ENCODE measurements at regions not wholly inside any gene's neighbourhood (a gene's known extent, or its start where the extent isn't known, plus 50 kb on each side); places are given as distances from the start of the nearest gene placed in this dataset.

GRCh38 chr10:120278069-120278468 is 179.0 kb upstream of the PLPP4 start:
- Histone ChIP-seq H3K9me3 (ENCODE audit: control extremely low read depth in 1 of 3, control insufficient read depth in 2 of 3, insufficient read depth in 1 of 3, low read length in 2 of 3) (peaks cover 0 to 3% (median 0%) of the 10 kb centered on the region in 3 donors), H3K27ac (ENCODE audit: low read length in 2 of 2) (no peak overlapping the region), H3K36me3 (replicated peaks in 1 of 2; ENCODE audit: control extremely low read depth in 1 of 2, control insufficient read depth in 1 of 2, extremely low read depth in 1 of 2, insufficient read depth in 2 of 2, low read length in 1 of 2) (no peaks in the 10 kb centered on the region), H2AFZ (ENCODE audit: insufficient read depth, low read depth, low read length, poor library complexity, severe bottlenecking) (no peak overlapping the region), H3K4me3 (ENCODE audit: control extremely low read depth in 1 of 5, extremely low read depth in 1 of 5, insufficient read depth in 1 of 5, low read depth in 2 of 5, low read length in 4 of 5) (no peak overlapping the region), H3K27me3 (replicated peaks in 1 of 4; ENCODE audit: control extremely low read depth in 1 of 4, control insufficient read depth in 3 of 4, insufficient read depth in 4 of 4, low read length in 3 of 4) (no peaks in the 10 kb centered on the region), H3K79me2 (ENCODE audit: control insufficient read depth, insufficient read depth, low read length) (no peaks in the 10 kb centered on the region), H3K9ac (ENCODE audit: low read length) (no peak overlapping the region), H3K4me1 (ENCODE audit: control insufficient read depth in 2 of 2, insufficient read depth in 2 of 2, low read length in 2 of 2) (no peaks in the 10 kb centered on the region), H4K20me1 (ENCODE audit: control insufficient read depth, insufficient read depth, low read length, poor library complexity, severe bottlenecking) (no peaks in the 10 kb centered on the region), H3K4me2 (replicated peaks; ENCODE audit: low read depth, low read length, poor library complexity, severe bottlenecking) (no peak overlapping the region)
- H3K9me3 Mint-ChIP-seq (ENCODE audit: insufficient read depth) = no peaks in the 10 kb centered on the region
- DNase-seq (no peak), ATAC-seq (ENCODE audit: low read depth) (no peak)
- ChIA-PET POLR2A (no interaction called here), CTCF (no interaction called here)
- no peak overlapping the region for H3K4me3 Mint-ChIP-seq
- H3K27ac Mint-ChIP-seq = no peak overlapping the region
- WGBS (ENCODE audit: insufficient coverage) = 50% methylated on average over 1 of the region's 1 CpG
- intact Hi-C loops (cut with micrococcal nuclease) = no loop called here
- no peak for TF ChIP-seq EZH2 (IDR thresholded peaks at IDR 0.05; ENCODE audit: borderline replicate concordance, insufficient read depth, low read depth, low read length, poor library complexity, severe bottlenecking)
- TF ChIP-seq, protein P1, sequence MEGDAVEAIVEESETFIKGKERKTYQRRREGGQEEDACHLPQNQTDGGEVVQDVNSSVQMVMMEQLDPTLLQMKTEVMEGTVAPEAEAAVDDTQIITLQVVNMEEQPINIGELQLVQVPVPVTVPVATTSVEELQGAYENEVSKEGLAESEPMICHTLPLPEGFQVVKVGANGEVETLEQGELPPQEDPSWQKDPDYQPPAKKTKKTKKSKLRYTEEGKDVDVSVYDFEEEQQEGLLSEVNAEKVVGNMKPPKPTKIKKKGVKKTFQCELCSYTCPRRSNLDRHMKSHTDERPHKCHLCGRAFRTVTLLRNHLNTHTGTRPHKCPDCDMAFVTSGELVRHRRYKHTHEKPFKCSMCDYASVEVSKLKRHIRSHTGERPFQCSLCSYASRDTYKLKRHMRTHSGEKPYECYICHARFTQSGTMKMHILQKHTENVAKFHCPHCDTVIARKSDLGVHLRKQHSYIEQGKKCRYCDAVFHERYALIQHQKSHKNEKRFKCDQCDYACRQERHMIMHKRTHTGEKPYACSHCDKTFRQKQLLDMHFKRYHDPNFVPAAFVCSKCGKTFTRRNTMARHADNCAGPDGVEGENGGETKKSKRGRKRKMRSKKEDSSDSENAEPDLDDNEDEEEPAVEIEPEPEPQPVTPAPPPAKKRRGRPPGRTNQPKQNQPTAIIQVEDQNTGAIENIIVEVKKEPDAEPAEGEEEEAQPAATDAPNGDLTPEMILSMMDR (IDR thresholded peaks at IDR 0.05) = no peak
- no peaks in the 10 kb centered on the region for H3K4me1 Mint-ChIP-seq
- peaks cover 10% of the 10 kb centered on the region for H3K27me3 Mint-ChIP-seq

DNA sequence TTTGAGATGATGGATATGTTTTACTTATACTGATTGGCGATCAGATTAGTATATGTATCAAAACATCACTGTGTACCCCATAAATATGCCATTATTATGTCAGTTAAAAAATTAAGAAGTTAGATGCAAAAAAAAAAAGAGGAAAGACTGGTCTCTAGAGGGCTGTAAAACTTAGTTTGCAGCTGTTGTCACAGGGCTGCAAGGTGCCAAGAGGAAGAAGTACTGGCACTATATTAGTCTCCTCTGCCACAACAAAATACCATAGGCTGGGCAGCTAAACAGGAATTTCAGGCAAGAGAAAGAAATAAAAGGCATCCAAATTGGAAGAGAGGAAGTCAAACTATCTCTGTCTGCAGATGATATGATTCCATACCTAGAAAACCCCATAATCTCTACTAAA is 177.8 kb upstream of the PLPP4 start:
- Histone ChIP-seq H2AFZ (ENCODE audit: insufficient read depth, low read depth, low read length, poor library complexity, severe bottlenecking) (no peak overlapping the region), H3K36me3 (replicated peaks in 1 of 2; ENCODE audit: control extremely low read depth in 1 of 2, control insufficient read depth in 1 of 2, extremely low read depth in 1 of 2, insufficient read depth in 2 of 2, low read length in 1 of 2) (no peaks in the 10 kb centered on the region), H3K79me2 (ENCODE audit: control insufficient read depth, insufficient read depth, low read length) (no peaks in the 10 kb centered on the region), H3K27me3 (replicated peaks in 1 of 4; ENCODE audit: control extremely low read depth in 1 of 4, control insufficient read depth in 3 of 4, insufficient read depth in 4 of 4, low read length in 3 of 4) (no peaks in the 10 kb centered on the region), H3K4me1 (ENCODE audit: control insufficient read depth in 2 of 2, insufficient read depth in 2 of 2, low read length in 2 of 2) (no peaks in the 10 kb centered on the region), H3K27ac (ENCODE audit: low read length in 2 of 2) (no peak overlapping the region), H4K20me1 (ENCODE audit: control insufficient read depth, insufficient read depth, low read length, poor library complexity, severe bottlenecking) (no peaks in the 10 kb centered on the region), H3K4me3 (ENCODE audit: control extremely low read depth in 1 of 5, extremely low read depth in 1 of 5, insufficient read depth in 1 of 5, low read depth in 2 of 5, low read length in 4 of 5) (no peak overlapping the region), H3K4me2 (replicated peaks; ENCODE audit: low read depth, low read length, poor library complexity, severe bottlenecking) (no peak overlapping the region), H3K9ac (ENCODE audit: low read length) (no peak overlapping the region), H3K9me3 (ENCODE audit: control extremely low read depth in 1 of 3, control insufficient read depth in 2 of 3, insufficient read depth in 1 of 3, low read length in 2 of 3) (peaks cover 0 to 3% (median 0%) of the 10 kb centered on the region in 3 donors)
- DNase-seq (no peak), ATAC-seq (ENCODE audit: low read depth) (no peak)
- no peaks in the 10 kb centered on the region for H3K4me1 Mint-ChIP-seq
- no peak overlapping the region for H3K4me3 Mint-ChIP-seq
- H3K27ac Mint-ChIP-seq = no peak overlapping the region
- TF ChIP-seq, protein P1 (IDR thresholded peaks at IDR 0.05) = no peak
- ChIA-PET POLR2A (no interaction called here), CTCF (no interaction called here)
- intact Hi-C loops (cut with micrococcal nuclease) = no loop called here
- H3K9me3 Mint-ChIP-seq (ENCODE audit: insufficient read depth) = no peaks in the 10 kb centered on the region
- peaks cover 10% of the 10 kb centered on the region for H3K27me3 Mint-ChIP-seq
- WGBS (ENCODE audit: insufficient coverage) = no CpG with 5 or more reads among the region's 1 CpG
